HG03432 (cell line): ENCODE measurements at regions not wholly inside any gene's neighbourhood (a gene's known extent, or its start where the extent isn't known, plus 50 kb on each side); places are given as distances from the start of the nearest gene placed in this dataset.
"Not testable (repeated sequence)": the region's sequence is repeated elsewhere in the genome, so short reads cannot be mapped to it uniquely, and the experiment has no call there.

Source experiments
- ATAC-seq: cut with Tn5 transposase; IDR thresholded peaks from one replicate; pipeline ENCODE4 v1.9.1; 2021; ENCODE audit warnings: mild to moderate bottlenecking, moderate library complexity; ENCODE audit not compliant: unreplicated experiment

DNA sequence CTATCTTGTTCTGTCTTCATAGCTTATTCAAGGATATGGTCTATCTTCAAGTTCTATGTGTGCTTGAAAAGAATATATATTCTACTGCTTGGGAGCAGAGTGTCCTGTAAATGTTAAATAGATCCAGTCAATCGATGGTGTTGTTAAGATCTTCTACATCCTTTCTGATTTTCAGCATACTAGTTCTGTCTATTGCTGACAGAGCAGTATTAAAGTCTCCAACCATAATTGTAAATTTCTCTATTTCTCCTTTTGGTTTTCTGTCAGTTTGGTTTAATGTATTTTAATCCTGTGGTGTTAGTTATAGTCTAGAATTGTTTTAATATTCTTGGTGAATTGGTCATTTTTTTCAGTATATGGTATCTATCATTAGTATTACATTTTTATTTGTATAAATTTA lies 124.0 kb upstream of the COX7C start:
- ATAC-seq: no peak

DNA sequence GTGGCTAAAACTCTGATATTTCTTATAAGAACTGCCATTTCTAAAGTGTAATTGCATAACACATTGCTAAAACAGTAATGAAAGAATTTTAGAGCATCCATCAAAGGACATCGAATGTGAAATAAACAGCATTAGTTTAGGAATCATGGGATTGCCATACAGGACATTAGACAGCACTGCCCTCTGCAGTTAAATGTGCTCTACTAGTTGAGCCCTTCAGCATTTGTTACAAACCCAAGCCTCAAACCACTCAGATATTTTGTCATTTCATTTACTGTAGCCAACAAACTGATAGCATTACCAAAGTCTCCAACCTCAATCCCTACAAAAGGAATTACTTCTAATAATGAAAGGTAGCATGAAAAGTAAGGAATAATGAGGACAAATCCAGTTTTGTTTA lies 116.8 kb upstream of the COX7C start:
- ATAC-seq: no peak

- no peak for ATAC-seq
These were observed 110.2 kb upstream of the COX7C start for GRCh38 chr5:86507574-86507973.

DNA sequence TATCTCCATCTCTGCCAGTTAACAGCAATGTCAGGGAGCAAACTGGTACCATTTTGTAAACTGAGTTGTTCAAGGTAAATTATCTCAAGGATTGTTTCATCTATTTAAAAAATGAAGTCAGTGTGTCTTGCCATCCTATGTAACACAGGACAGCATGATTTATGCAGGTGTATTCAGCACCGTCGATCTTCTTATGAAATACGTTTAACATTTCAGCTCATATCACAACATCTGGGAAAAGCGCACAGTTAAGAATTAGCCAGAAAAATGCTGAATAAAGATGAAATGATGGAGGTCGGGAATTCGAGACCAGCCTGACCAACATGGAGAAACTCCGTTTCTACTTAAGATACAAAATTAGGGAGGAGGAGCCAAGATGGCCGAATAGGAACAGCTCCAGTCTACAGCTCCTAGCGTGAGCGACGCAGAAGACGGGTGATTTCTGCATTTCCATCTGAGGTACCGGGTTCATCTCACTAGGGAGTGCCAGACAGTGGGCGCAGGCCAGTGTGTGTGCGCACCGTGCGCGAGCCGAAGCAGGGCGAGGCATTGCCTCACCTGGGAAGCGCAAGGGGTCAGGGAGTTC lies 107.3 kb upstream of the COX7C start:
- not testable (repeated sequence) for ATAC-seq

GRCh38 chr5:86523718-86524117 lies 94.0 kb upstream of the COX7C start:
- no peak for ATAC-seq

DNA sequence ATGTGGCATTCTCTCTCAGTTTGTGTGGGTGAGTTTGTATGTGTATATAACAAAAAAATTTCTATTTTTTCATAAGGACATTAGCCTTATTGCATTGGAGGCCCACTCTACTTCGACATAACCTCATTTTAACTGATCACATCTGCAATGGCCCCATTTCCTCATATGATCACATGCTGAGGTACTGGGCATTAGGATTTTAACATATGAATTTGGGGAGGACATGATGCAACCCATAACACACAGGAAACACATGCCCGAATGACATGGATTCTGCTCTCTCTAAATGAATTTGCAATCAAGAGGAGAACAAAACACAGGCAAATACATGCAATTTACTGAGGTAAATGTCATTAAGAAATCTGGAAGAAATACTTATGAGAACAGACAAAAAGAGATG lies 92.1 kb upstream of the COX7C start:
- ATAC-seq: no peak

DNA sequence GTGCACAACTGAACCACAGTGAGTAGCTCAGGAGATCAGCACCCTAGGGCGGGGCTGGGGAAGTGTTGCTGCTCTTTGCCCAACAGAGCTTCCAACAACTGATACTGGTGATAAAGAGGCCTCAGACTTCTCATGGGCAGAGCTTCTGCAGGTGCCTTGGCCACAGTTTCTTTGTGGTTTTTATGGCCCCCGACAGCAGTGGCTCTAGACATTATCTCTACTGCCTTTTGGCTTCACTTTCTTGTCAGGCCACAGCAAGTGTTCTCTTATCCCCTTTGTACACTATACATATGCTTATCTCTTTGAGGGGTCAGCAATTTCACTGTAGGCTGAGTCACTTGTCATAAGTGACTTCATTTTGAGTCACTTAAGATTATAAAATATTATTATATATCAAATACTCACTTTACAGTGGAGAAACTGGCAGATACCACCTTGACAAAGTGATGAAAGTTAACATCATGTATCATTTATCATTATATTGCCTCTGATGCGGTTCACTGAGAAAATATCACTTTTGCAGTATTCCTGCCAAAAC lies 90.9 kb upstream of the COX7C start:
- ATAC-seq: peak; percentile 66

DNA sequence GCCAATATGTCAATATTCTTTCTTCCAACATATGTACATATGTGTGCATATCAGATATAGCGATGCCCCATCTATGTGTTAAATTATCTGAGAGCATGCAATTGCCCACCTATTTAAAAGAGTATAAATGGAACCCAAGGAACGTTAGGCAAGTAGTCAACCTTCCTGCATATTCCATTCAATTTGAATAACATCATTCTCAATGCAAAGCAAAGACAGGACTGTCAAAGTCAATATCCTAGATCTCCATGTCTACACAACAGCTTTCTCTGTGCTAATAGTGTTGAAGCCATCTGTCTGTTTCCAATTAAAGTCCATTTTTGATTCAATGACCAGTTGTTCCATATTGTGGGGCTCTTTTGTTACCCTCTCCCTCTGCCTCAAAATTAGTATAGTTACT lies 85.3 kb upstream of the COX7C start:
- ATAC-seq: no peak

GRCh38 chr5:86536396-86536795 lies 81.3 kb upstream of the COX7C start:
- ATAC-seq: no peak

GRCh38 chr5:86542532-86542931 lies 75.2 kb upstream of the COX7C start:
- ATAC-seq: peak; percentile 77

GRCh38 chr5:86546044-86546443 lies 71.7 kb upstream of the COX7C start:
- no peak for ATAC-seq

DNA sequence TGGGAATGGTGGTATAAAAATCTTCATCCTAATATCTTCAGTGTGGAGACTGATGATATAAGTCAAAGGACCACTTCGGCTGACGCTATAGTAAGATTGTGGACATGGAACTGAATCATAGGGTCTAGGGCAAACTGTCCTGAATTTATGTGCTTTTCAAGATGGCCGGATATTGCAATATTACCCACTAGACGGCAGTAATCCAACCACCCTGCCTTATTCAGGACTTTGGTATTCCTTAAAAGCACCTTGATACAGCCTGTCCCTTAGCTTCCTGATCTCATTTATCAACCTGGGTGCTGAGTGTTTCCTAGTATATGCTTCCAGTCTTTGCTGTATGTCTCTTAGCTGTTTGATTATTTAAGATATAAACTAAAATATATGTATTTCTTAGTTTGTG lies 71.2 kb upstream of the COX7C start:
- ATAC-seq: no peak

DNA sequence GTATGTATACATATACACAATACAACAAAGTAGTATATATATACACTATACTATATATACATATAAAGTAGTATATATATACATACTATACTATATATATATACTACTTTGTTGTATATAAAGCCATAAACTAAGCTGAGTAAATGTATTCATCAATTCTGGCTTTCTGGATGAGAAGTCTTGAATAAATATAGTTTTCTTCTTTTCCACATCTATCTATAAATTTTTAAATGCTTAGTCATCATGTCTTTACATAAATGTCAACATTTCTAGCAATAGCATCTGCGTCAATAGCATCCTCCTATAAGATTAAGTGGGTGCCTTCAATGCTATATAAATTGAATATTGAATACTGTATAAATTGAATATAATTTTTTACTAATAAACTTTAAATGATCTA lies 63.1 kb upstream of the COX7C start:
- ATAC-seq: no peak

GRCh38 chr5:86557920-86558319 lies 59.8 kb upstream of the COX7C start:
- no peak for ATAC-seq

GRCh38 chr5:86565197-86565789 lies 52.4 kb upstream of the COX7C start:
- peak; percentile 75 for ATAC-seq

DNA sequence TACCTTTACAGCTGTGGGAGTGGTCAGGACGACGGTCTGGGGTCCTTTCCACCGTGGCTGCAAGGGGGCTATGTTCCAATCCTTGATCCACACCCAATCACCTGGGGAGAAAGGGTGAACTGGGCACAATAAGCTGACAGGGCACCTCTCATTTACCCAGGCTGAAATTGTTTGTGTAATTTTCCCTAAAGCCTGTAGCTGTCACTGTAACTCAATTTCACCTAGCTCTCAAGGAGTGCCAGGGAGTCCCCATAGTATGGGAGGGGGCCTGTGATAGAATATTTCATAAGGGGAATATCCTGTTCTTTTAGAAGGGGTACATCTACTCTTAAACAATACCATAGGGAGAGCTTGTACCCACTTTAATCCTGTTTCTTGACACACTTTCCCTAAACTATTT lies 51.7 kb upstream of the COX7C start:
- ATAC-seq: not testable (repeated sequence)
